Endothelial cell of umbilical vein (primary cell): ENCODE measurements at regions not wholly inside any gene's neighbourhood (a gene's known extent, or its start where the extent isn't known, plus 50 kb on each side); places are given as distances from the start of the nearest gene placed in this dataset.

ENCODE experiments used
- EZH2 ChIP-seq: IDR thresholded peaks from 2 replicates; pipeline ENCODE4 v1.6.1; 2012; ENCODE audit warnings: borderline replicate concordance, low read depth, mild to moderate bottlenecking, moderate library complexity, low read length, inconsistent platforms; ENCODE audit not compliant: severe bottlenecking
- JUN ChIP-seq: IDR thresholded peaks from 2 replicates; pipeline ENCODE4 v1.6.1; 2011; ENCODE audit warnings: borderline replicate concordance, low read depth; ENCODE audit not compliant: insufficient read length, insufficient read depth
- MYC ChIP-seq: IDR thresholded peaks from one replicate; pipeline ENCODE4 v1.6.1; 2011; ENCODE audit warnings: mild to moderate bottlenecking, low read depth, low read length
- POLR2A ChIP-seq: IDR thresholded peaks from 2 replicates; pipeline ENCODE4 v1.6.1; 2012; ENCODE audit warnings: low read depth, mild to moderate bottlenecking, control low read depth, low read length
- POLR2AphosphoS5 ChIP-seq: IDR thresholded peaks from 2 replicates; pipeline ENCODE4 v1.6.1; 2012; ENCODE audit warnings: low read depth, mild to moderate bottlenecking, control low read depth, low read length, moderate library complexity; ENCODE audit not compliant: insufficient read depth
- TF ChIP-seq, protein P1 (sequence below), 2 donors: IDR thresholded peaks; 1 replicate in 1 of 2; 2 replicates in 1 of 2; pipeline ENCODE4 v1.5.1; 2011; ENCODE audit warnings: low read length in 2 of 2, mild to moderate bottlenecking in 2 of 2, moderate library complexity in 2 of 2, control low read depth in 1 of 2, inconsistent platforms in 1 of 2, low read depth in 1 of 2; ENCODE audit not compliant: insufficient read depth in 1 of 2; ENCODE audit errors: extremely low read depth in 1 of 2
- TF ChIP-seq, protein P2 (sequence below): IDR thresholded peaks from 2 replicates; pipeline ENCODE4 v1.6.1; 2011; ENCODE audit not compliant: insufficient read depth, insufficient read length

DNA sequence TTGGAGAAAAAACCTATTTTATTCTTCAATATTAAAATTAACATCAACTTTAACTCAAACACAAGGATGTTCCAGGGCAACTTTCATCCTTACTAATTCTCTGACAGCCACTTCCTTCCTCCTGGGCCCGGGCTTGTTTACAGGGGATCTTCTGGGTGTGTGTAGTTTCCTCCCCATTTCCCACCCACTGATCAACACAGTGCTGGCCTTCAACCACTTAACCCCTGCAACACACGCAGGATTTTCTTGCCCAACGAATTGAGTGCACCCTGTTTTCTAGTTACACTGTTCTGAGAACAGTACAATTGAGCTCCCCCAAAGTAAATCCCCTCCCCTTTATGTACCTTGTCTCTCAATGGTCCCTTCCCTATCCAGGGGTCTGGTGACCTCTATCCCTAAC, 83.1 kb upstream of the RANBP3L start:
- TF ChIP-seq POLR2A (no peak), JUN (no peak), EZH2 (no peak), POLR2AphosphoS5 (no peak), MYC (no peak)
- TF ChIP-seq, protein P1, sequence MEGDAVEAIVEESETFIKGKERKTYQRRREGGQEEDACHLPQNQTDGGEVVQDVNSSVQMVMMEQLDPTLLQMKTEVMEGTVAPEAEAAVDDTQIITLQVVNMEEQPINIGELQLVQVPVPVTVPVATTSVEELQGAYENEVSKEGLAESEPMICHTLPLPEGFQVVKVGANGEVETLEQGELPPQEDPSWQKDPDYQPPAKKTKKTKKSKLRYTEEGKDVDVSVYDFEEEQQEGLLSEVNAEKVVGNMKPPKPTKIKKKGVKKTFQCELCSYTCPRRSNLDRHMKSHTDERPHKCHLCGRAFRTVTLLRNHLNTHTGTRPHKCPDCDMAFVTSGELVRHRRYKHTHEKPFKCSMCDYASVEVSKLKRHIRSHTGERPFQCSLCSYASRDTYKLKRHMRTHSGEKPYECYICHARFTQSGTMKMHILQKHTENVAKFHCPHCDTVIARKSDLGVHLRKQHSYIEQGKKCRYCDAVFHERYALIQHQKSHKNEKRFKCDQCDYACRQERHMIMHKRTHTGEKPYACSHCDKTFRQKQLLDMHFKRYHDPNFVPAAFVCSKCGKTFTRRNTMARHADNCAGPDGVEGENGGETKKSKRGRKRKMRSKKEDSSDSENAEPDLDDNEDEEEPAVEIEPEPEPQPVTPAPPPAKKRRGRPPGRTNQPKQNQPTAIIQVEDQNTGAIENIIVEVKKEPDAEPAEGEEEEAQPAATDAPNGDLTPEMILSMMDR (IDR thresholded peaks at IDR 0.05; ENCODE audit: extremely low read depth in 1 of 2, insufficient read depth in 1 of 2, low read depth in 1 of 2, low read length in 2 of 2), result no peak
- TF ChIP-seq, protein P2, sequence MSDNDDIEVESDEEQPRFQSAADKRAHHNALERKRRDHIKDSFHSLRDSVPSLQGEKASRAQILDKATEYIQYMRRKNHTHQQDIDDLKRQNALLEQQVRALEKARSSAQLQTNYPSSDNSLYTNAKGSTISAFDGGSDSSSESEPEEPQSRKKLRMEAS, result no peak
